ENCODE measurements at regions not wholly inside any gene's neighbourhood (a gene's known extent, or its start where the extent isn't known, plus 50 kb on each side); places are given as distances from the start of the nearest gene placed in this dataset.

- no peak for DNase-seq (ENCODE audit: extremely low read depth in 1 of 2, low read depth in 1 of 2)
These were observed 1091.3 kb upstream of the TENM3 start for GRCh38 chr4:181151856-181152255.

GRCh38 chr4:181157647-181158046 is 1085.6 kb upstream of the TENM3 start:
- no peak for DNase-seq (ENCODE audit: extremely low read depth in 1 of 2, low read depth in 1 of 2)

GRCh38 chr4:181158971-181159370 is 1084.2 kb upstream of the TENM3 start:
- no peak for DNase-seq (ENCODE audit: extremely low read depth in 1 of 2, low read depth in 1 of 2)

GRCh38 chr4:181161669-181162068 is 1081.5 kb upstream of the TENM3 start:
- DNase-seq (ENCODE audit: extremely low read depth in 1 of 2, low read depth in 1 of 2) = no peak

GRCh38 chr4:181162266-181162665 is 1080.9 kb upstream of the TENM3 start:
- no peak for DNase-seq (ENCODE audit: extremely low read depth in 1 of 2, low read depth in 1 of 2)

GRCh38 chr4:181162676-181163075 is 1080.5 kb upstream of the TENM3 start:
- no peak for DNase-seq (ENCODE audit: extremely low read depth in 1 of 2, low read depth in 1 of 2)

GRCh38 chr4:181166742-181167399 is 1076.3 kb upstream of the TENM3 start:
- DNase-seq (ENCODE audit: extremely low read depth in 1 of 2, low read depth in 1 of 2) = no peak

- DNase-seq (ENCODE audit: extremely low read depth in 1 of 2, low read depth in 1 of 2) = no peak
These were observed 1075.0 kb upstream of the TENM3 start for GRCh38 chr4:181168011-181168805.

GRCh38 chr4:181173046-181173445 is 1070.2 kb upstream of the TENM3 start:
- DNase-seq (ENCODE audit: extremely low read depth in 1 of 2, low read depth in 1 of 2) = no peak

- no peak for DNase-seq (ENCODE audit: extremely low read depth in 1 of 2, low read depth in 1 of 2)
These were observed 1066.9 kb upstream of the TENM3 start for GRCh38 chr4:181176306-181176705.

GRCh38 chr4:181181331-181181730 is 1061.9 kb upstream of the TENM3 start:
- no peak for DNase-seq (ENCODE audit: extremely low read depth in 1 of 2, low read depth in 1 of 2)

GRCh38 chr4:181189751-181190150 is 1053.5 kb upstream of the TENM3 start:
- no peak for DNase-seq (ENCODE audit: extremely low read depth in 1 of 2, low read depth in 1 of 2)

- DNase-seq (ENCODE audit: extremely low read depth in 1 of 2, low read depth in 1 of 2) = no peak
These were observed 1049.9 kb upstream of the TENM3 start for GRCh38 chr4:181193131-181193930.

GRCh38 chr4:181194096-181194495 is 1049.1 kb upstream of the TENM3 start:
- DNase-seq (ENCODE audit: extremely low read depth in 1 of 2, low read depth in 1 of 2) = no peak

GRCh38 chr4:181200076-181200475 is 1043.1 kb upstream of the TENM3 start:
- DNase-seq (ENCODE audit: extremely low read depth in 1 of 2, low read depth in 1 of 2) = no peak

- DNase-seq (ENCODE audit: extremely low read depth in 1 of 2, low read depth in 1 of 2) = no peak
These were observed 1041.0 kb upstream of the TENM3 start for GRCh38 chr4:181202240-181202639.

- no peak for DNase-seq (ENCODE audit: extremely low read depth in 1 of 2, low read depth in 1 of 2)
These were observed 1039.1 kb upstream of the TENM3 start for GRCh38 chr4:181204109-181204508.

- DNase-seq (ENCODE audit: extremely low read depth in 1 of 2, low read depth in 1 of 2) = no peak
These were observed 1029.7 kb upstream of the TENM3 start for GRCh38 chr4:181213551-181213950.

- no peak for DNase-seq (ENCODE audit: extremely low read depth in 1 of 2, low read depth in 1 of 2)
These were observed 1026.7 kb upstream of the TENM3 start for GRCh38 chr4:181216501-181216900.

- no peak for DNase-seq (ENCODE audit: extremely low read depth in 1 of 2, low read depth in 1 of 2)
These were observed 1023.3 kb upstream of the TENM3 start for GRCh38 chr4:181219783-181220416.

GRCh38 chr4:181224852-181225251 is 1018.4 kb upstream of the TENM3 start:
- no peak for DNase-seq (ENCODE audit: extremely low read depth in 1 of 2, low read depth in 1 of 2)
